Neural cell (in vitro differentiated cells): ENCODE measurements at regions not wholly inside any gene's neighbourhood (a gene's known extent, or its start where the extent isn't known, plus 50 kb on each side); places are given as distances from the start of the nearest gene placed in this dataset.
A peak's percentile ranks its signal among the peaks of the same experiment; 100 is the strongest.

Experiments
- CTCF ChIP-seq: fragments of 450-650 bp; IDR thresholded peaks from 2 replicates; pipeline ENCODE4 v1.5.1; 2014; ENCODE audit warnings: antibody characterized with exemption, mild to moderate bottlenecking, moderate library complexity; ENCODE audit not compliant: poor library complexity, severe bottlenecking
- EP300 ChIP-seq: fragments of 450-650 bp; conservative IDR thresholded peaks from 2 replicates; pipeline ENCODE4 v1.6.1; 2014; ENCODE audit warnings: antibody characterized with exemption, mild to moderate bottlenecking, moderate library complexity; ENCODE audit not compliant: poor library complexity, severe bottlenecking
- EZH2 ChIP-seq: fragments of 200-600, 300-800 bp; shearing (Covaris generic), sonication (generic); IDR thresholded peaks from 2 replicates; pipeline ENCODE4 v1.6.1; 2014; ENCODE audit warnings: antibody characterized with exemption, low read length, borderline replicate concordance, mild to moderate bottlenecking; ENCODE audit not compliant: insufficient read depth, poor library complexity, severe bottlenecking
- MXI1 ChIP-seq: fragments of 450-650 bp; conservative IDR thresholded peaks from 2 replicates; pipeline ENCODE4 v1.6.1; 2014; ENCODE audit warnings: antibody characterized with exemption, mild to moderate bottlenecking; ENCODE audit not compliant: poor library complexity, severe bottlenecking
- POLR2AphosphoS5 ChIP-seq: IDR thresholded peaks from 2 replicates; pipeline ENCODE4 v1.6.1; 2012
- RAD21 ChIP-seq: fragments of 450-650 bp; conservative IDR thresholded peaks from 2 replicates; pipeline ENCODE4 v1.6.1; 2014; ENCODE audit warnings: antibody characterized with exemption, mild to moderate bottlenecking, moderate library complexity
- SMC3 ChIP-seq: fragments of 450-650 bp; conservative IDR thresholded peaks from 2 replicates; pipeline ENCODE4 v1.6.1; 2014; ENCODE audit warnings: antibody characterized with exemption, mild to moderate bottlenecking, moderate library complexity; ENCODE audit not compliant: poor library complexity
- TAF1 ChIP-seq: IDR thresholded peaks from 2 replicates; pipeline ENCODE4 v1.6.1; 2012; ENCODE audit warnings: low read depth

DNA sequence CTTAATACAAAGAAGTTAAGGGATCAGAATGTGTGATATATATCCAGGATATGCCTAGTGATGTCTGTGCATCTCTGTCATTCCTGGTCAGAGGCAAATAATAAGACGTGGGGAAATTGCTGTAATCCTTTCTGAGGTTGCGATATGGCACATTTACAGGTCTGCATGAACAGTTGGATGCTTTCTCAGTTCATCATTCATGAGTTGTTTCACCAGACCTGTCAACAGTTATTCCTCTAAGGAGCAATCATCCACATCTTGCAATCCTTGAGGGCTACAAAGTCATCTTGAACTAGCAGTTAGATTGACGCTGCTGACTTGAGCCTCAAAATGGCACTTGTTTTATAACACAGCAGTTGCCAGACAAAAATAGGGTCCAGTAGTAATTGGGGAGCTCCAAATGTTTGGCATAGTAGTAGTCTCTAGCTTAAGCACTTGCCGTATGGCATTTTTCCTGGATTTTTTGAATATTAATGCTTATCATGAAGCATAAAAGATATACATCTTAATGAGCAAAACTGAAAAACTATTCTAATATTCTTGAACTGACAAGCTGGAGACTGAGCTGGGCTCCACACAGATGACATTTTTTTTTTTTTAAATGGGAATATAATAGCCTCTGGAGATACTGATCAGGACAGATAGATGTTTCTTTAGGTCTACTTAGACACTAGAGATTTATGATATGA, 761.7 kb downstream of the VGLL3 start:
- TF ChIP-seq CTCF (no peak), TAF1 (no peak), SMC3 (no peak), EZH2 (no peak), EP300 (peak; percentile 99), POLR2AphosphoS5 (peak; percentile 99), RAD21 (no peak), MXI1 (no peak)
